ENCODE measurements at regions not wholly inside any gene's neighbourhood (a gene's known extent, or its start where the extent isn't known, plus 50 kb on each side); places are given as distances from the start of the nearest gene placed in this dataset.

- ATAC-seq (ENCODE audit: poor library complexity), result no peak
- Histone ChIP-seq H3K27me3 (ENCODE audit: control insufficient read depth in 1 of 2, insufficient read depth in 2 of 2, low read length in 2 of 2) (no peaks in the 10 kb centered on the region), H3K4me1 (ENCODE audit: insufficient read depth, low read length) (peaks cover 2% of the 10 kb centered on the region), H3K9me3 (ENCODE audit: control insufficient read depth in 1 of 2, insufficient read depth in 1 of 2, low read length in 2 of 2) (no peaks in the 10 kb centered on the region), H3K36me3 (ENCODE audit: insufficient read depth, low read length) (no peaks in the 10 kb centered on the region), H3K27ac (ENCODE audit: low read depth in 1 of 2, low read length in 2 of 2) (no peak overlapping the region), H3K4me3 (ENCODE audit: low read length) (no peak overlapping the region)
- intact Hi-C loops (cut with DNase I, micrococcal nuclease), result no loop called here
- no peaks in the 10 kb centered on the region for H3K4me1 Mint-ChIP-seq (ENCODE audit: low read depth)
- H3K9me3 Mint-ChIP-seq, result no peaks in the 10 kb centered on the region
- CTCF ChIA-PET, result no interaction called here
- no peak for DNase-seq
- no peak for TF ChIP-seq CTCF (IDR thresholded peaks at IDR 0.05)
- H3K36me3 Mint-ChIP-seq (ENCODE audit: low read depth), result no peaks in the 10 kb centered on the region
- H3K4me3 Mint-ChIP-seq, result no peak overlapping the region
- POLR2A ChIA-PET, result no interaction called here
- H3K27ac Mint-ChIP-seq, result no peak overlapping the region
- H3K27me3 Mint-ChIP-seq, result peaks cover 7% of the 10 kb centered on the region
These were observed 101.4 kb upstream of the CD180 start for GRCh38 chr5:67297802-67298532.

- Histone ChIP-seq H3K36me3 (ENCODE audit: insufficient read depth, low read length) (no peaks in the 10 kb centered on the region), H3K9me3 (ENCODE audit: control insufficient read depth in 1 of 2, insufficient read depth in 1 of 2, low read length in 2 of 2) (no peaks in the 10 kb centered on the region), H3K4me1 (ENCODE audit: insufficient read depth, low read length) (peaks cover 2% of the 10 kb centered on the region), H3K4me3 (ENCODE audit: low read length) (no peak overlapping the region), H3K27me3 (ENCODE audit: control insufficient read depth in 1 of 2, insufficient read depth in 2 of 2, low read length in 2 of 2) (no peaks in the 10 kb centered on the region), H3K27ac (ENCODE audit: low read depth in 1 of 2, low read length in 2 of 2) (no peak overlapping the region)
- ChIA-PET POLR2A (no interaction called here), CTCF (no interaction called here)
- H3K27me3 Mint-ChIP-seq, result peaks cover 7% of the 10 kb centered on the region
- intact Hi-C loops (cut with DNase I, micrococcal nuclease), result no loop called here
- H3K4me1 Mint-ChIP-seq (ENCODE audit: low read depth), result no peaks in the 10 kb centered on the region
- TF ChIP-seq CTCF (IDR thresholded peaks at IDR 0.05), result no peak
- no peak for DNase-seq
- H3K4me3 Mint-ChIP-seq, result no peak overlapping the region
- no peak overlapping the region for H3K27ac Mint-ChIP-seq
- no peak for ATAC-seq (ENCODE audit: poor library complexity)
- no peaks in the 10 kb centered on the region for H3K9me3 Mint-ChIP-seq
- no peaks in the 10 kb centered on the region for H3K36me3 Mint-ChIP-seq (ENCODE audit: low read depth)
These were observed 100.8 kb upstream of the CD180 start for GRCh38 chr5:67297376-67297775.

GRCh38 chr5:67294266-67294938 lies 97.8 kb upstream of the CD180 start:
- Mint-ChIP-seq H3K4me3 (no peak overlapping the region), H3K4me1 (ENCODE audit: low read depth) (no peaks in the 10 kb centered on the region), H3K27me3 (no peaks in the 10 kb centered on the region), H3K36me3 (ENCODE audit: low read depth) (no peaks in the 10 kb centered on the region), H3K9me3 (no peaks in the 10 kb centered on the region), H3K27ac (no peak overlapping the region)
- Histone ChIP-seq H3K9me3 (ENCODE audit: control insufficient read depth in 1 of 2, insufficient read depth in 1 of 2, low read length in 2 of 2) (no peaks in the 10 kb centered on the region), H3K27ac (ENCODE audit: low read depth in 1 of 2, low read length in 2 of 2) (no peak overlapping the region), H3K27me3 (ENCODE audit: control insufficient read depth in 1 of 2, insufficient read depth in 2 of 2, low read length in 2 of 2) (no peaks in the 10 kb centered on the region), H3K4me1 (ENCODE audit: insufficient read depth, low read length) (no peaks in the 10 kb centered on the region), H3K4me3 (ENCODE audit: low read length) (no peak overlapping the region), H3K36me3 (ENCODE audit: insufficient read depth, low read length) (no peaks in the 10 kb centered on the region)
- ChIA-PET POLR2A (no interaction called here), CTCF (no interaction called here)
- DNase-seq (no peak), ATAC-seq (ENCODE audit: poor library complexity) (no peak)
- intact Hi-C loops (cut with DNase I, micrococcal nuclease), result no loop called here
- TF ChIP-seq CTCF (IDR thresholded peaks at IDR 0.05), result no peak

Data from CD4-positive, alpha-beta T cell (primary cell).